Breast epithelium (tissue), 3 donors: ENCODE measurements at regions not wholly inside any gene's neighbourhood (a gene's known extent, or its start where the extent isn't known, plus 50 kb on each side); places are given as distances from the start of the nearest gene placed in this dataset.

Experiments
- CTCF ChIP-seq, 3 donors: fragments of 450-650 bp; IDR thresholded peaks; one replicate each; pipeline ENCODE4 v1.5.1; 2016 to 2017; ENCODE audit warnings: antibody characterized with exemption in 3 of 3, mild to moderate bottlenecking in 3 of 3, moderate library complexity in 3 of 3
- POLR2A ChIP-seq: fragments of 450-650 bp; IDR thresholded peaks from one replicate; pipeline ENCODE4 v1.6.1; 2016; ENCODE audit warnings: antibody characterized with exemption, mild to moderate bottlenecking, moderate library complexity
- POLR2AphosphoS5 ChIP-seq, 3 donors: sonication (generic); formaldehyde crosslinking; IDR thresholded peaks; one replicate each; pipeline ENCODE4 v1.6.1; 2017; ENCODE audit warnings: antibody characterized with exemption in 3 of 3

- no peak for TF ChIP-seq CTCF (IDR thresholded peaks at IDR 0.05)
- TF ChIP-seq POLR2A = no peak
- TF ChIP-seq POLR2AphosphoS5 (IDR thresholded peaks at IDR 0.05) = no peak
Observed at GRCh38 chr12:88924162-88924561, 343.9 kb upstream of the KITLG start.
